HL-60 (cell line): ENCODE measurements at regions not wholly inside any gene's neighbourhood (a gene's known extent, or its start where the extent isn't known, plus 50 kb on each side); places are given as distances from the start of the nearest gene placed in this dataset.
"Not testable (repeated sequence)": the region's sequence is repeated elsewhere in the genome, so short reads cannot be mapped to it uniquely, and the experiment has no call there.

ENCODE experiments used
- DNase-seq, 2 experiments: peaks; one replicate each; pipeline ENCODE4 v3.0.0-alpha.2; 2010 to 2020; ENCODE audit warnings: low read depth in 1 of 2, low spot score in 1 of 2
- H3K27ac ChIP-seq: fragments of 250-450 bp; sonication (Bioruptor Pico); replicated peaks from 2 replicates; pipeline ENCODE4 v1.5.1; 2020; ENCODE audit warnings: mild to moderate bottlenecking, moderate library complexity
- H3K27me3 ChIP-seq: fragments of 250-450 bp; sonication (Bioruptor Pico); 2 replicates; pipeline ENCODE4 v1.5.1; 2021; ENCODE audit warnings: mild to moderate bottlenecking, moderate library complexity; ENCODE audit not compliant: insufficient read depth, poor library complexity, severe bottlenecking
- H3K4me3 ChIP-seq: replicated peaks from 2 replicates; pipeline ENCODE4 v1.5.1; 2011; ENCODE audit warnings: mild to moderate bottlenecking, control low read depth, low read length; ENCODE audit not compliant: insufficient read depth
- CTCF ChIP-seq: IDR thresholded peaks from one replicate; pipeline ENCODE4 v1.5.1; 2011; ENCODE audit warnings: low read length, control low read depth, inconsistent platforms; ENCODE audit not compliant: insufficient read depth
- GABPA ChIP-seq: IDR thresholded peaks from 2 replicates; pipeline ENCODE4 v1.6.1; 2012; ENCODE audit warnings: low read depth
- POLR2AphosphoS5 ChIP-seq: IDR thresholded peaks from 2 replicates; pipeline ENCODE4 v1.6.1; 2012; ENCODE audit warnings: low read depth
- REST ChIP-seq: IDR thresholded peaks from 2 replicates; pipeline ENCODE4 v1.6.1; 2012; ENCODE audit warnings: low read depth; ENCODE audit not compliant: insufficient replicate concordance
- SPI1 ChIP-seq: IDR thresholded peaks from 2 replicates; pipeline ENCODE4 v1.6.1; 2012; ENCODE audit warnings: low read depth, mild to moderate bottlenecking, borderline replicate concordance

GRCh38 chr2:185284696-185285095 is 453.9 kb upstream of the FSIP2 start:
- H3K27me3 ChIP-seq = no peaks in the 10 kb centered on the region
- TF ChIP-seq SPI1 (no peak), CTCF (no peak), POLR2AphosphoS5 (no peak), GABPA (no peak), REST (no peak)
- DNase-seq = no peak
- no peak overlapping the region for H3K4me3 ChIP-seq
- H3K27ac ChIP-seq = no peak overlapping the region

- not testable (repeated sequence) for H3K4me3 ChIP-seq, H3K27ac ChIP-seq, DNase-seq, H3K27me3 ChIP-seq
Measured at GRCh38 chr2:185290012-185290411, 448.6 kb upstream of the FSIP2 start.

DNA sequence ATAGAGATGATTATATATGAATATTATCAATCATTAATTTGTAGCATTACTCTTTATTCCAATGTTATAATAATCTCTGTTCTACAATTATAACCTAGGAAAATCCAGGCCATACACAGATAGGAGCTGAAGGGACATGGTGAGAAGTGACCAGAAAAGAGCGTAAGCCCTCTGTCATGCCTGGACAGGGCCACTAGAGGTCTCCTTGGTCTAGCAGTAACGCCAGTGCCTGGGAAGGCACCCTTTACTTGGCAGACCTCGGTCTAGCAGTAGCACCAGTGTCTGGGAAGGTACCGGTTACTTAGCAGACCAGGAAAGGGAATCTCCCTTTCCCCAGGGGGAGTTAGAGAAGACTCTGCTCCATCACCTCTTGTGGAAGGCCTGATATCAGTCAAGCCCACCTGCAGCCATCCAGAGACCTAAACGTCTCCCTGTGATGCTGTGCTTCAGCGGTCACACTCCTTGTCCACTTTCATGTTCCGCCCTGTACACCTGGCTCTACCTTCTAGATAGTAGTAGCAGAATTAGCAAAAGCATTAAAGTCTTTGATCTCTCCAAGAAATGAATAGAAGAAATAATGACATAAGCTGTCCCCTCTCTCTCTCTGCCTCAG is 447.5 kb upstream of the FSIP2 start:
- H3K27me3 ChIP-seq = no peaks in the 10 kb centered on the region
- H3K4me3 ChIP-seq = no peak overlapping the region
- DNase-seq = peak; percentile 5 to 40
- TF ChIP-seq CTCF (peak; percentile 69), GABPA (no peak)
- H3K27ac ChIP-seq = no peak overlapping the region

GRCh38 chr2:185299867-185300266 is 438.7 kb upstream of the FSIP2 start:
- DNase-seq = no peak
- no peaks in the 10 kb centered on the region for H3K27me3 ChIP-seq
- H3K27ac ChIP-seq = no peak overlapping the region
- TF ChIP-seq SPI1 = no peak
- no peak for TF ChIP-seq POLR2AphosphoS5
- TF ChIP-seq REST = no peak
- TF ChIP-seq GABPA = no peak
- no peak for TF ChIP-seq CTCF
- H3K4me3 ChIP-seq = no peak overlapping the region
